HG03457 (cell line): ENCODE measurements at regions not wholly inside any gene's neighbourhood (a gene's known extent, or its start where the extent isn't known, plus 50 kb on each side); places are given as distances from the start of the nearest gene placed in this dataset.
"Not testable (repeated sequence)": the region's sequence is repeated elsewhere in the genome, so short reads cannot be mapped to it uniquely, and the experiment has no call there.

Source experiments
- ATAC-seq: cut with Tn5 transposase; IDR thresholded peaks from one replicate; pipeline ENCODE4 v1.9.1; 2021; ENCODE audit warnings: moderate number of reproducible peaks; ENCODE audit not compliant: unreplicated experiment

DNA sequence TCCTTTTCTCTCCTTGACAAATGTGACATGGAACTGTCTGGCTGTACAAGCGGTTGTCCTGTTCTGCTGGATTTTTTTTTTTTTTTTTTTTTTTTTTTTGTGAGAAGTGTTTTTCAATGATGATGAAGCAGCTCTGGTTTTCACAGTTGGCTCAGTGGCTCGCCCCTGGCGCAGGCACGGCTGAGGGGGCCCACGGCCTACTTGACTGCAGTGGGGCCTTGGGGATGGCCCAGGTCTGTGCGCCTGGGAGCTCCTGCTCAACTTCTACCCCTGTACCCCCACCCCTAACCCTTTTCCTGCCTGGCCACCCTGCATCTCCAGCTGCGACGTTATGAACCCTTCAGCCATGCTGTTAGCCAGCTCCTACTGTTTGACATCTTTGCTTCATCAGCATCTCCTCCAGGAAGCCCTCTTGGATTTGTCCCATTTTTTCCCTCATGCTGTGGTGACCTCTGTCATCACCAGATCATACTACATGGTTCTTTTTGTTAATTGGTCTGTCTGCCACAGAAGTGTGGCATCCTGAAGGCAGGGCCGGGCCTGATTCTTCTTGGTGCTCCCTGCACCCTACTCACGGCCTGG lies 167.9 kb downstream of the INHBB start:
- no peak for ATAC-seq

DNA sequence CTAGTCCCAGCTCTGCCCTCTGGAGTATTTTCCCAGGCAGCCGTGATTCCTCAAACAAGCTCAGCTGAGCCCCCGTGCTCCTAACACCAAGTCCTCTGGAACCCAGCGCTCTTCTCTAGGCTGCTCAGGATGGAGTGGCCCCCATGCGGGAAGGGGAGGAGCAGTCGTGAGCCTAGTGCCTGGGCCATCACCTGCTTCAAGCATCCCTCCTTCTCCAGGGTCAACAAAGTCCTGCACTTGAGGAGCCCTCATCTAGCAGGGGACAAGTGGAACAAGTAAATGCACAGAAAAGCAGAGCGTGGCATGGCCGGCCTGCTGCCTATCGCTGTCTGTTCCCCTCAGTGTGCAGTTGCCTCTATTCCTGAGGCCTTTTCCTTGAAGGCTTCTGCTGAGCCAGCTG lies 168.6 kb downstream of the INHBB start:
- no peak for ATAC-seq

DNA sequence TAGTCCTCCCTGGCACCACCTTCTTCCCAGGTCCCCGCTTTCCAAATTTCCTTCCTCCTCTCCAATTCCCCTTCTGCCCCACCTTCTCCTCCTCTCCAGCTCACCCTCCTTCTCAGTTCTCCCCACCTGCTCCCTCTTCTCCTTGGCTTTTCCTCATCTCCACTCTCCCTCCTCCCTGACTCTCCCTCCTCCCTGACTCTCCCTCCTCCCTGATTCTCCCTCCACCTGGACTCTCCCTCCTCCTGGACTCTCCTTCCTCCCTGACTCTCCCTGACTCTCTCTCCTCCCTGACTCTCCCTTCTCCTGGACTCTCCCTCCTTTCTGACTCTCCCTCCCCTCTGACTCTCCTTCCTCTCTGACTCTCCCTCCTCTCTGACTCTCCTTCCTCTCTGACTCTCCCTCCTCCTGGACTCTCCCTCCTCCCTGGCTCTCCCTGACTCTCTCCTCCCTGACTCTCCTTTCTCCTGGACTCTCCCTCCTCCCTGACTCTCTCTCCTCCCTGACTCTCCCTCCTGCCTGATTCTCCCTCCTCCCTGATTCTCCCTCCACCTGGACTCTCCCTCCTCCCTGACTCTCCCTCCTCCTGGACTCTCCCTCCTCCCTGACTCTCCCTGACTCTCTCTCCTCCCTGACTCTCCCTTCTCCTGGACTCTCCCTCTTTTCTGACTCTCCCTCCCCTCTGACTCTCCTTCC lies 169.3 kb downstream of the INHBB start:
- not testable (repeated sequence) for ATAC-seq

DNA sequence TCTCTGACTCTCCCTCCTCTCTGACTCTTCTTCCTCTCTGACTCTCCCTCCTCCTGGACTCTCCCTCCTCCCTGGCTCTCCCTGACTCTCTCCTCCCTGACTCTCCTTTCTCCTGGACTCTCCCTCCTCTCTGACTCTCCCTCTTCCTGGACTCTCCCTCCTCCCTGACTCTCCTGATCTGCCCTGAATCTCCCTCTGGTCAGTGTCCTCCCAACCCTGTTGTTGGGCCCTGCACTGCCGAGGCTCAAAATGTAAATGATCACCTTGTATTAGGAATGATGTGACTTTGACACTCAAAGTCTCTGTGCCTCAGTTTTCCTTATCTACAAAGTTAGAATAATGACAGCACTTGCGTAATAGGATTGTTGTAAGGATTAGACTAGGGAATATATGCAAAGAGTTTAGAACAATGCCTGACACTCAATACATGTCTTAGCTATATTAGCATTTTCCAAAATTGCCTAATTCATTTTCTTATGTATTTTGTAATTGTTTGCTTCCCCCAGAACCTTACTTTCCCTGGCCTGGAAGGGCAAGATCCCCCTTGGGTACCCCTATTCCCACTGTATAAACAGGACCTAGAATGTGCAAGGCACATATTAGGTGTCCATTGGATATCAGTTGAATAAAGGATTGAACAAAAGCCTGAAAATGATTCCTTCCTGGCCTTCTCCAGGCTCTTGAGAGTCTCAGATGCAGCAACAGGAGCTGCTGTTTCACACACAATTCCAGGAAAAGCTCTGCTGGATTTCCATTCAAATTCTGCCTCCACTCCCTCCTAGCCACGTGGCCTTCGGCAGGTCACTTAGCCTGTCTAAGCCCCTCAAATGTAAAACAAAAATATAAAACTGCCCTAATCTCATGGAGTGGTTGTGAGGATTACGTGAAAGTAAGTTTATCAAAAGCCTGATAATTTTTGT lies 170.1 kb downstream of the INHBB start:
- ATAC-seq, result no peak

DNA sequence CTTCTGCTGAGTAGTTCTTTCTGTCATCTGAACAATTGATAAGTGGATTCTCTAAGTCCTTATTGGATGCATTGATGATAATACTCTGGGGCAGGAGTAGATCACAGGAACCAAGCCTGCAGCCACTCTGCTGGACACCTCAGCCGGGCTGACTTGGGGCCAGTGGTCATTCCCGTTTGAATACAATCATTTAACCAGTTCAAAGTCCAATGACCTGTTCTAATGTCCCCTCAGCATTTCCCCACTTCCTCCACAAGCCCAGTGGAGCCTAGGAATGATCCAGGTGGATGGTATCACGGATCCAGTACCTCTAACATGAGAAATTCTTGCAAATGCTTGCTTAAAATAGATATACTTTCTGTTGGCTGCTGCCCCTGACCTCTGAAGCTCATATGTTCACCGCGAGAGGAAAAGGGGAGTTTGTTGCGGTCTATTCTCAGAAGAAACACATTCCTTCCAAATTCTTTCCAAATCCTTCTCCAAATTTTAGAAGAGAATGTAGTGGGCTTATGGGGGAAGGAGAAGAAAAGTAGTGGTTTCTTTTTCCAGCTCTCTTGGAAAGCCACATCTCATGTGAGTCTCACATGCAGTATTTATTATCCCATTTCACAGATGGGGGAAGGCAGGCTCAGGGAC lies 170.9 kb downstream of the INHBB start:
- no peak for ATAC-seq

DNA sequence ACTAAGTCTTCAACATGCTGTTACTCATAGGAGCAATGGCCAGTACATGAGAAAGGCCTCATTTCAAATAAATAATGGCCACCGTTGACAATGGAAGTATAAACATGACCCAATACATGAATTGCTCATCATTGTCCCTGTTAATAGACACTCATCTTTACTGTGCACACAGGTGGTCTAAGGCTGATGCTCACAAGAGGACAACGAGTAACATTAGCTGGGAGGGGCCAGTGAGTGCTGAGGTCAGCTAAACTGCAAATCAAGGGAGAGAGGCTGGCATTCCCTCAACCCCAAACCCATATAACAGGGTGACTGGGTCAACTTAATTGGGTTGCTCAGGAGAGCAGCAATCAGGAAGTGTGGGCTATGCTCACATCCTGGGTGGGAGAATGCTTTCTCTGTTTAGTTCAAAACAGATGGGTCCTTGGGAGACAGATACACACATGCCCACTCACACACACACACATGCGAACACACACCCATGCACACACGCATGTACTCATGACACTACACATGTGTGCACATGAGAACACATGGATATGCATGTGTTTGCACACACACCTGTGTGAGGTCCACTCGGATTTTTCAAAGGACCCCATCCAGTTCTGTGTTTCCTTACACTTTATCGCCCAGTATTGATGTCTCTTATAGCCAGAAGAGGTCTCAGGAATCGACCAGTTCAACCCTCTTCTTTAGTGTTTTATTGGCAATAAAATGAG lies 172.0 kb downstream of the INHBB start:
- no peak for ATAC-seq

DNA sequence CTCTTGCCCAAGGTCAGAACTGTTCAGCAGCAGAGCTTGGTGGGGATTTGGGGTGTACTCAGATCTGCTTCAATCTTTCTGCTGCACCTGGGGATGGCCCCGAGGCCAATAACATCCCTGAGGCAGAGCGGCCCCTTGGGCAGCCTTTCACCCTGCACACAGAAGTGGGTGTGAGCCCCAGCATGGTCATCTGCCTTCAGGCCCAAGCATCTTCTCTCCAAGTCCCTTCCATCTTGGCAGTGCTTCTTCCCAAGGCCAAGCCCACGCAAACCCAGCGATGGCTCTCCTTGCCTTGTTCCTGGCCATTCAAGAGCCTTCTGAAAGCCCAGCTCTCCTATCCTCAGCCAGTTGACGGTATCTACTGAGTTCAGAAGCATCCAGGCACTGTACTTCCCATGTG lies 172.9 kb downstream of the INHBB start:
- no peak for ATAC-seq

DNA sequence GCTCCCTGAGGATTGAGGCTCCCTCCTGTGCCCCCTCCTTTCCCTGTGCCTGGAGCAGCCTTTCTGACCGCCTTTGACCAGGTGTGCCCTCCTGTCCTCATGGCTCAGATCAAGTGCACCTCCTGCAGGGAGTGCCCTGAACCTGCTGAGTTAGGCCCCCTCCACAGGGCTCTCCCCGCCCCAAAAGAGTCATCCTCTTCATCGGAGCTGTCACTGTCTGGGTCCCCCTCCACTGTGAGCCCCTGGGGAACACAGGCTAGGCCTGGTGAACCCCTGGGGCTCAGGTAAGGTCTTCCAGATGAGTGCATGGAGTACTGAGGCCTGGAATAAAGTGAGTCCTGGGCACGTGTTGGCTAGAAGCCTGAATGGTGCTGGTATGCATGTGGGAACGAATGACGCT lies 173.5 kb downstream of the INHBB start:
- no peak for ATAC-seq

DNA sequence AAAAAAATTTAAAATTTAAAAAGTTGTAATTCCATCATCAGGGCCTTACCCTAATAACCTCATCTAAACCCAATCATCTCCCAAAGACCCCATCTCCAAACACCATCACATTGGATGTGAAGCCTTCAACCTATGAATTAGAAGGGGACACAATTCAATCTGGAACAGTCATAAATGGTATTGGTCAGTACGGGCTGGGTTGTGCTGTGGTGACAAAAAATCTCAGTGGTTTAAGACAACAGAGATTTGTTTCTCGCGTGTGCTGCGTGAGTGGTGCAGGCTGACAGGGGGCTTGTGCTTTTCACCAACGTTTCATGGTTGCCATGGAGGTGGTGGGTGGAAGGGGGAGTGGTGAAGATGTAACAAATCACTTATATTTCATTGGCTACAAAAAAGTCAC lies 174.5 kb downstream of the INHBB start:
- no peak for ATAC-seq

DNA sequence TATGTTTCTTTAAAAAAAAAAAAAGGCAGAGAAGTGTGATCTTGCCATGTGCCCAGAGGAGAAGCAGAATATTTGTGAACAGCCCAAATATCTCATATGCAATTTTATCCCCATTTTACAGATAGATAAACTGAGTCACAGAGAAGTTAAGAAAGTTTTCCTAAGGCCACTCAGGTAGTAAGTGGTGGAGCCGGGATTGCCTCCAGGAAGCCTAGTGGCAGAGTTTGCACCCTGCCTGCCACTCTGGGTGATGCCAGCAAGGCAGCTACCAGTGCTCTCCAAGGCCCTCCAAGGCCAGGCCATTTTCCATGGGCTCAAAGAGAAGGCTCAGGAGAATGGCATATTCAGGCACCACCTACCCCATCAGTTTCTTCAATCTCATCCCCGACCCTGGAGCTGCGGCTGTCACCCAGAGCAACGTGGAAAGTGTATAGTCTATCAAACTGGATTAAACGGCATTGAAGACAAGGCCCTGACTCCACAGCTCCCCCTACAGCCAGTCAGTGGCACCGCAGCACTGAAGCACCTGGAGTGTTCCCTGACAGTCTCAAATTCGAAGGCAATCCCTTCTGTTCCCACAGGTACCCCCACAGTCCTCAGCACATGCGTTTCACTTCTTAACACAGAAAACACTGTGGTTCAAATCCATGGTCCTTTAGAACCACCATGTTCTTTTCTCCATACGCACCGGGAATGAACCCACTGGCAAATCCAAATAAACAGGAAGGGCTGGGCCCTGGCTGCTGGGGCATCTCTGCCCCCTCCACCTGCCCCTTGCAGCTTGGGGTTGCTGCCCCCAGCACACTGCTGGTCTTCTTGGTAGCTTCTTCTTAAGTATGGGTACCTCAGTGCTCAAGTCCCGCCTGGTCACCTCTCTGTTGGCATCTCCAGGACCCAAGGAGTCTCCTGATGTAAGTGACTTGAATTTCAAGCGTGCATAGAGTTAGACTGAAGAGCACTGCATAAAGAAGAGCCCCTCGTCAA lies 175.3 kb downstream of the INHBB start:
- no peak for ATAC-seq

DNA sequence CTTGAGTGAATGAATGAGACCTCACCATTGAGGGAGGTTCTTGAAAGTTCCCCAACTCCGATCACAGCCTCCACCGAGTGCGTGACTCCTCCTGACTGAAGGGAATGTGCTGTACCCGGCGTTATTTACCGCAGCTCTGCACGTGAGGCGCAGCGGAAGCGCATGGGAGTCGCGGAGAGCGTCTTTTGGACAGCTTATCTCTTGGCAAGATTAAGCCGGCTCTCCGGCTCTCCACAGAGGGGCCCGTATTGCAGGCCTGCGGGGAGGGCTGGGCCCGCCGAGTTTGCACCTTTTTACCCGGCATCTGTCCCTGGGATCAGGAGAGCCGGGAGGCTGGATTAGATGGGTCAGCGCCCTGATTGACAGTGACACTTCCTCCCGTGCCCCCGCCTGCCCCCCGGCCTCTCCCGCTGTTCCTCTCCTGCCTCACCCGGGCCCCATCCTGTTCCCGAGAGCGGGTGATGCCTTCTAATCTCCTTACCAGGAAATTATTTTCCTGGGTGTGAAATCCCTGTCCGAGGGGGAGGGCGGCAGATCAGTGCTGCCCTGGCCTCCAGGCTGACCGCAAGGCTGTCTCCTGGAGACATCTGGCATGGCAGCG lies 176.3 kb downstream of the INHBB start:
- no peak for ATAC-seq

DNA sequence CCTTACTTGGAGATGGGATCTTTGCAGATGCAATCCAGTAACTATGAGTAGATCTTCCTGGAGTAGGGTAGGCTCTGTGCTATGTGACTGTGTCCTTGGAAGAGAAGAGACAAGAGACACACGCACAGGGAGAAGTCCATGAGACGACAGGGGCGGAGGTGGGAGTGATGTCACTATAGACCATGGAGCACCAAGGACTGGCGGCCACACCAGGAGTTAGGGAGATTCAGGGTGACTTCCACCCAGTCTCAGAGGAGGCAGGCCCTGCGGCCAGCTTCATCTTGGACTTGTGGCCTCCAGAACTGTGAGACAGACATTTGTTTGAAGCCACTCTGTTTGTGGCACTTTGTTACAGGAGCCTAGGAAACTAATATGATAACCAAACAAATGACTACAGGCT lies 177.8 kb downstream of the INHBB start:
- no peak for ATAC-seq

DNA sequence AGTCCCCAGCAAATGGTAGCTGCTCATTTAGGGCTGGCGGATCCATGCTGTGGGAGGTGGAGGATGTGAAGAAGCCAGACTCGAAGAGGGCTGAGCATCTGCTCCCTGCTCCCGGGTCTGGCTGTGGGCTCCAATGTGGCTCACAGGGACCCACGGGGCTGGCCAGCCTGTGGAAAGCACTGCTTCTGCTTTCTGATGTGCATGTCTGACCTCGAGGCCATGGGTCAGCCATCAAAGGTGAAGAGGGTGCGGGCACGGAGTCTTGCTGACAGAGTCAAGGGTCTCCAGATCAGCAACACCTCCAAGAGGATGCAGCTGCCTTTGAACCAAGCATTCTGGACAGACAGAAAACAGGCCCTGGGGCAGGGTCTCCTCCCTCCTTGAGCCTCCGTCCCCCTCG lies 178.2 kb downstream of the INHBB start:
- no peak for ATAC-seq

DNA sequence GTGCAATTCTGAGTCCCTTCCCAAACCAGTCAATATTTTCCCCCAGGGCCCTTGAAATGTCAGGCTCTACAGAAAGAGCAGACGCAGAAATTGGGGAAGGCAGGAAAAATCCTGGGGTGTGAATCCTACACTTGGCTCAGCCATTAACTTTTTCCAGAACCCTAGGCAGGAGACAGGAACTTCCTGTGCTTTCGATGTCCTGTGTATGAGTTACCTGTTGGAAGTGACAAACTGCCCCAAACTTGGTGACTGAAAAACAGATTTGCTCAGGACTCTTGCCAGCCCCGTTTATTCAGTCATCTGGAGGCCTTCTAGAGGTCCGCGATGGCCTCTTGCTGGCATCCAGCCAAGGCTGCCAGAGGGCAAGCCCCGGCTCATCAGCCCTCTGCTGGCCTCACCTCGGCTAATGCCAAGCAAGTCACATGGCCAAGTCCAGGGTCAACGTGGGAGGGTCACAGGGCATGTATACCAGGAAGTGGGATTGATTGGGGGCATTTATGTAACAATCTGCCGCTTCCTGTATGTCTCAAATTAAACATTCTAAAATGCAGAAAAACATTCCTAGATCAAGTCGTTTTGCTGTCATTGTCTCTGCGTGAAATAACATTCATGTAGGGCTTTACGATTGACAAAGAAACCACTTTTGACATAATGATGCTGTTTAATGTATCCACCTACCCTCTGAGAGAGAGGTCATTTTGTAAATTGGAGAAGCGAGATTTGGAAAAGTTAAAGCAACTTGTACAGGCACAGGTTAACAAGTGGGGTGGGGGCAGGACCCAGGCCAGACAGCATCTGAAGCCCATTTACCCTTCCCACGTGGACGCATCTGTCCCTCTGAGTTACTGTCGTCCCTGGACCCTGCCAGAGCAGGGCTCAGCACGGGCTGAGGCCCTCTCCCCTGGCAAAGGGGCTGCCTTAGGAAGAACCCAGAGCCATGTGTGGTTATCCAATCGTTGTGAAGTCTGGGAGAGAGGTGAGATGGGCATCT lies 179.4 kb downstream of the INHBB start:
- ATAC-seq, result no peak

DNA sequence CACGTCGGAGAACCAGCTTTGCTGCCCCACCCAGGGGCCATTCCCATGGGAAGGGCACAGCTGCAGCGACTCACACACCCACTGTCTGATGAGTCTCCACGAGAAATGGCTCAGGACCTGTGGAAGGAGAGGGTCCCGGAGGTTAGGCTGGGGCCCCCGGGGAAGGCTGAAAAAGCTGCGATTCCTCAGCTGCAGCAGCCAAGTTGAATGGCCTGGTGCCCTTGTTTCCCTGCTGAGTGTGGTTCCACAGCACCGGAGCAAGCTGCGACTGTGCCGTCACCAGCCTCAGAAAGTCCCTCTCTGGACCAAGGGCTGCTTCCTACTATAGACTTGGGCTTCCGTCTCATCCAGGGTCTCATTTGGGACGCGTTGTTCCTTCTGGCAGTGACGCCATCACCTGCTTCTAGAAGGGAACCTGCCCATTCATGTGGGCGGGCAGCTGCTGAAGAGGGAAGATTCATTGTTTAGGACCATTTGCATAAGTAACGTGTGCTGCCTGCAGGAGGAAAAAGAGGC lies 180.2 kb downstream of the INHBB start:
- ATAC-seq, result no peak

DNA sequence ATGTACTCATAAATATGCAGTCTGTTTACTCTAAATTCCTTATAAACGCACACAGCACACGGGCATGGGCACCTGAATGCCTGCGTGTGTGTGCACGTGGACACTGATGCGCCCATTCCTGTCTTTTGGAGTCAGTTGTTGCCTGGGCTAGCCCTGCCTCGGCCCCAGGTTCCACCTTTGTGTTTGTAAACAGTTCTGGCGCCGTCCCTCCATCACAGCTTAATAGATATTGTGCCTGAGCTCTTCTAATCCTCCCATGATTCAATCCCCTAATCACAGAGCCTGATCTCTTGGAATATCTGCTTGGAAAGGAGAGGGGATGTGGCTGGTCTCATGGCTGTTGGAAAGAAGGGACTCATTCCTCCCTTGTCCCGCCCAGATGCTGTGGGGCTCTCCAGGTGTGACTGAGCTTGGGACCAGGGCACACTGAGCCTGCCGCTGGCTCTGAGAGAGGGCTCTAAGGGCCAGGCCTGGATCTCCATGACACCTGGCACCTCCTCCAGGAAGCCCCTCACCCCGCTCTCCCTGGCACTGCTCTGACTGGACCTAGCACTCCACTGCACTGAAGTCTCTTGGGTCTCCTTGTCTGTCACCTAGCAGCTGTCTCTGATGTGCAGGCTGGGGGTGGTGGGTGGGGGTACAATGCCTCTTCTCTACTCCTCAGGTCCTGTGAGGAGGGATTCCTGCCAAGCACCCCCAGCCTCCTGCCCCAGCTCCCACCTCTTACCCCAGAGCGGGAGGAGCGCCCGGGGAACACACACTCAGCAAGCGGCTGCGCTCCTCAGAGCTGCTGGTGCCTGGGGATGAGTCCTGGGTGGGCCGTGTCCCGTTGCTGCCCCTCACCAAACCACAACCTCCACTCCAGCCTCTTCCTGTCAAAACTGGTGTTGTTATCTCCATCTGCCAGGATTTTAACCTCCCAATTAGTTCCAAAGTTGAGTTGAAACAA lies 181.3 kb downstream of the INHBB start:
- no peak for ATAC-seq
